Adrenal gland (tissue), 9 donors: ENCODE measurements at regions not wholly inside any gene's neighbourhood (a gene's known extent, or its start where the extent isn't known, plus 50 kb on each side); places are given as distances from the start of the nearest gene placed in this dataset.

Source experiments
- DNase-seq, 7 donors: peaks; one replicate each; pipeline ENCODE4 v3.0.0-alpha.2; 2019 to 2020
- H3K27ac ChIP-seq, 5 donors: fragments of 200-600 bp; sonication (generic) in 4 of 5; 1 replicate in 3 of 5; 2 replicates in 2 of 5; pipeline versions ENCODE4 v1.5.1 to v1.8.0; 2016 to 2020; ENCODE audit warnings: mild to moderate bottlenecking in 1 of 5
- H3K27me3 ChIP-seq: fragments of 200-600 bp; 2 replicates; pipeline ENCODE4 v1.8.0; 2021
- H3K36me3 ChIP-seq, 2 donors: fragments of 200-600 bp; replicated peaks in 1 of 2; 1 replicate in 1 of 2; 2 replicates in 1 of 2; pipeline versions ENCODE4 v1.5.1 to v1.8.0; 2018 to 2022
- H3K4me1 ChIP-seq, 2 donors: fragments of 200-600 bp; replicated peaks in 1 of 2; 1 replicate in 1 of 2; 2 replicates in 1 of 2; pipeline versions ENCODE4 v1.5.1 to v1.8.0; 2018 to 2021
- H3K4me3 ChIP-seq, 4 donors: fragments of 200-600 bp; sonication (generic) in 3 of 4; one replicate each; pipeline ENCODE4 v1.5.1; 2016 to 2018
- H3K9me3 ChIP-seq, 3 donors: fragments of 200-600 bp; sonication (generic) in 1 of 3; replicated peaks in 1 of 3; 1 replicate in 2 of 3; 2 replicates in 1 of 3; pipeline versions ENCODE4 v1.5.1 to v1.8.0; 2016 to 2021
- CTCF ChIP-seq, 6 experiments: fragments of 450-650 bp in 4 of 6; fragments of 200-600 bp in 2 of 6; sonication (generic) in 1 of 6; IDR thresholded peaks; 1 replicate in 5 of 6; 2 replicates in 1 of 6; pipeline versions ENCODE4 v1.5.1 to v1.8.0; 2016 to 2021; ENCODE audit warnings: antibody characterized with exemption in 6 of 6, mild to moderate bottlenecking in 2 of 6, moderate library complexity in 1 of 6
- POLR2A ChIP-seq, 2 donors: fragments of 450-650 bp; IDR thresholded peaks; one replicate each; pipeline ENCODE4 v1.6.1; 2017; ENCODE audit warnings: antibody characterized with exemption in 2 of 2, mild to moderate bottlenecking in 2 of 2, moderate library complexity in 1 of 2
- WGBS, 4 donors: extraction: QIAGEN DNeasy Blood & Tissue Kit in 2 of 4; methylation state at CpG; one replicate each; pipeline versions ENCODE4 v1.1.5 to v1.1.7; 2013 to 2017; 5-methylcytosine and 5-hydroxymethylcytosine counted together
- intact Hi-C, 2 donors: fragments of 100-400 bp; cut with DNase I; formaldehyde crosslinking; loops; one replicate each; pipeline versions ENCODE4 v1.14.1 to v1.15.0; 2022 to 2023
- donor health status: healthy with polysubstance abuse.
- donor health status: Bipolar disorder and iron deficiency.
- donor health status: DM: yes; HTN: yes; CAD: no.
- donor health status: DM: no; HTN: no; CAD: no.
- donor health status: DM: no; HTN: no; CAD: no.

- Histone ChIP-seq H3K4me1 (no peaks in the 10 kb centered on the region), H3K9me3 (no peaks in the 10 kb centered on the region), H3K4me3 (no peak overlapping the region), H3K27ac (no peak overlapping the region), H3K36me3 (no peaks in the 10 kb centered on the region), H3K27me3 (no peaks in the 10 kb centered on the region)
- no peak for TF ChIP-seq CTCF (IDR thresholded peaks at IDR 0.05)
- no peak for TF ChIP-seq POLR2A (IDR thresholded peaks at IDR 0.05)
- WGBS, 4 donors: 80 to 89% (median 84%) methylated on average over 2 of the region's 2 CpGs
- intact Hi-C loops: no loop called here
- no peak for DNase-seq
These were observed 108.1 kb upstream of the GK2 start for GRCh38 chr4:79516114-79516513.

- no peak overlapping the region for H3K4me3 ChIP-seq
- intact Hi-C loops: no loop called here
- H3K27me3 ChIP-seq: no peaks in the 10 kb centered on the region
- H3K4me1 ChIP-seq: no peaks in the 10 kb centered on the region
- no peak overlapping the region for H3K27ac ChIP-seq
- WGBS, 4 donors: 40 to 44% (median 42%) methylated on average over 6 of the region's 6 CpGs
- H3K36me3 ChIP-seq: no peaks in the 10 kb centered on the region
- TF ChIP-seq CTCF (IDR thresholded peaks at IDR 0.05) (no peak), POLR2A (IDR thresholded peaks at IDR 0.05) (no peak)
- DNase-seq: no peak
- no peaks in the 10 kb centered on the region for H3K9me3 ChIP-seq
These were observed 106.7 kb upstream of the GK2 start for GRCh38 chr4:79514621-79515329.

GRCh38 chr4:79513576-79513975 is 105.5 kb upstream of the GK2 start:
- TF ChIP-seq POLR2A (IDR thresholded peaks at IDR 0.05) (no peak), CTCF (IDR thresholded peaks at IDR 0.05) (no peak)
- H3K9me3 ChIP-seq: no peaks in the 10 kb centered on the region
- H3K36me3 ChIP-seq: no peaks in the 10 kb centered on the region
- intact Hi-C loops: no loop called here
- 82 to 91% (median 85%) methylated on average over 2 of the region's 2 CpGs for WGBS, 4 donors
- no peak for DNase-seq
- no peaks in the 10 kb centered on the region for H3K4me1 ChIP-seq
- H3K27me3 ChIP-seq: no peaks in the 10 kb centered on the region
- no peak overlapping the region for H3K4me3 ChIP-seq
- no peak overlapping the region for H3K27ac ChIP-seq

GRCh38 chr4:79512363-79512762 is 104.3 kb upstream of the GK2 start:
- H3K27ac ChIP-seq: no peak overlapping the region
- no peak overlapping the region for H3K4me3 ChIP-seq
- no peaks in the 10 kb centered on the region for H3K36me3 ChIP-seq
- TF ChIP-seq POLR2A (IDR thresholded peaks at IDR 0.05): no peak
- no peak for TF ChIP-seq CTCF (IDR thresholded peaks at IDR 0.05)
- no peaks in the 10 kb centered on the region for H3K4me1 ChIP-seq
- H3K9me3 ChIP-seq: no peaks in the 10 kb centered on the region
- intact Hi-C loops: no loop called here
- H3K27me3 ChIP-seq: no peaks in the 10 kb centered on the region
- DNase-seq: no peak
